Naive thymus-derived CD4-positive, alpha-beta T cell (primary cell): ENCODE measurements at regions not wholly inside any gene's neighbourhood (a gene's known extent, or its start where the extent isn't known, plus 50 kb on each side); places are given as distances from the start of the nearest gene placed in this dataset.
"Not testable (repeated sequence)": the region's sequence is repeated elsewhere in the genome, so short reads cannot be mapped to it uniquely, and the experiment has no call there.

Source experiments
- ATAC-seq: fragments of 150-1000 bp; cut with Tn5 transposase; 2 replicates; pipeline ENCODE4 v1.10.0; 2021; ENCODE audit warnings: mild to moderate bottlenecking, moderate library complexity
- CTCF ChIA-PET: fragments of 350-600 bp; sonication (Branson Sonifier 250); formaldehyde crosslinking; loops from one replicate; lab custom pipeline; 2021; ENCODE audit warnings: antibody characterized with exemption; lab: Charles Lee
- POLR2A ChIA-PET: fragments of 350-600 bp; sonication (Branson Sonifier 250); formaldehyde crosslinking; loops from one replicate; lab custom pipeline; 2021; ENCODE audit warnings: antibody characterized with exemption, inconsistent platforms; lab: Charles Lee
- DNase-seq, 9 donors: peaks; one replicate each; pipeline versions ENCODE4 v3.0.0 to v3.0.0-alpha.2; 2020 to 2022; ENCODE audit warnings: mixed read lengths in 1 of 9
- H3K27ac ChIP-seq: one replicate; pipeline ENCODE4 v1.7.0; 2013; ENCODE audit warnings: mild to moderate bottlenecking, low read depth, low read length, moderate library complexity
- H3K27me3 ChIP-seq, 2 donors: one replicate each; pipeline ENCODE4 v1.7.0; 2013; ENCODE audit warnings: low read length in 2 of 2, mild to moderate bottlenecking in 2 of 2, moderate library complexity in 2 of 2; ENCODE audit not compliant: control insufficient read depth in 2 of 2, insufficient read depth in 2 of 2
- H3K36me3 ChIP-seq, 3 experiments: 1 replicate in 2 of 3; 2 replicates in 1 of 3; pipeline ENCODE4 v1.7.0; 2013; ENCODE audit warnings: low read length in 3 of 3, mild to moderate bottlenecking in 3 of 3, moderate library complexity in 1 of 3; ENCODE audit not compliant: insufficient read depth in 3 of 3, control insufficient read depth in 2 of 3
- H3K4me1 ChIP-seq, 2 donors: one replicate each; pipeline ENCODE4 v1.7.0; 2013; ENCODE audit warnings: low read length in 2 of 2, mild to moderate bottlenecking in 2 of 2, moderate library complexity in 1 of 2; ENCODE audit not compliant: control insufficient read depth in 2 of 2, insufficient read depth in 2 of 2
- H3K4me3 ChIP-seq: 2 replicates; pipeline ENCODE4 v1.7.0; 2013; ENCODE audit warnings: mild to moderate bottlenecking, low read length
- H3K9me3 ChIP-seq, 3 experiments: 1 replicate in 2 of 3; 2 replicates in 1 of 3; pipeline ENCODE4 v1.7.0; 2013; ENCODE audit warnings: low read length in 3 of 3; ENCODE audit not compliant: control insufficient read depth in 2 of 3
- H3K27ac Mint-ChIP-seq, 9 donors: one replicate each; pipeline ENCODE4 v1.8.0; 2020 to 2022; ENCODE audit warnings: mixed read lengths in 9 of 9, mild to moderate bottlenecking in 8 of 9, moderate library complexity in 5 of 9, inconsistent platforms in 2 of 9
- H3K27me3 Mint-ChIP-seq, 5 donors: one replicate each; pipeline ENCODE4 v1.8.0; 2021 to 2022; ENCODE audit warnings: mixed read lengths in 5 of 5, mild to moderate bottlenecking in 1 of 5
- H3K36me3 Mint-ChIP-seq, 5 donors: one replicate each; pipeline ENCODE4 v1.8.0; 2020 to 2022; ENCODE audit warnings: mixed read lengths in 5 of 5, mild to moderate bottlenecking in 3 of 5, inconsistent platforms in 1 of 5
- H3K4me1 Mint-ChIP-seq, 7 donors: one replicate each; pipeline ENCODE4 v1.8.0; 2020 to 2022; ENCODE audit warnings: mixed read lengths in 7 of 7, mild to moderate bottlenecking in 3 of 7, inconsistent platforms in 1 of 7
- H3K4me3 Mint-ChIP-seq, 10 donors: one replicate each; pipeline ENCODE4 v1.8.0; 2020 to 2022; ENCODE audit warnings: mild to moderate bottlenecking in 10 of 10, mixed read lengths in 10 of 10, moderate library complexity in 6 of 10, inconsistent platforms in 2 of 10
- H3K9me3 Mint-ChIP-seq, 11 donors: one replicate each; pipeline ENCODE4 v1.8.0; 2020 to 2022; ENCODE audit warnings: mixed read lengths in 11 of 11, mild to moderate bottlenecking in 4 of 11, inconsistent platforms in 1 of 11, moderate library complexity in 1 of 11
- intact Hi-C, 2 donors: fragments of 100-400 bp; cut with micrococcal nuclease; formaldehyde crosslinking; loops; one replicate each; pipeline ENCODE4 v1.15.1; 2023

GRCh38 chr1:163985700-163986099 lies 573.3 kb upstream of the PBX1 start:
- H3K36me3 Mint-ChIP-seq, result no peaks in the 10 kb centered on the region
- H3K9me3 Mint-ChIP-seq, result peaks cover 2 to 17% (median 6%) of the 10 kb centered on the region in 11 donors
- intact Hi-C loops, result loop anchor here in 1 of 2 donors (10.0 kb wide), 1 partner anchor 61 kb away; no protein-coding TSS in a partner anchor
- no peaks in the 10 kb centered on the region for H3K9me3 ChIP-seq
- H3K4me1 Mint-ChIP-seq, result no peaks in the 10 kb centered on the region
- DNase-seq, result no peak
- H3K27ac ChIP-seq, result no peak overlapping the region
- ATAC-seq, result no peak
- H3K4me3 ChIP-seq, result no peak overlapping the region
- ChIA-PET POLR2A (no interaction called here), CTCF (no interaction called here)
- no peaks in the 10 kb centered on the region for H3K4me1 ChIP-seq
- no peak overlapping the region for H3K27ac Mint-ChIP-seq
- H3K27me3 Mint-ChIP-seq, result no peaks in the 10 kb centered on the region
- H3K27me3 ChIP-seq, result no peaks in the 10 kb centered on the region
- H3K36me3 ChIP-seq, result no peaks in the 10 kb centered on the region
- H3K4me3 Mint-ChIP-seq, result no peak overlapping the region

- Histone ChIP-seq H3K4me3 (no peak overlapping the region), H3K27ac (no peak overlapping the region), H3K36me3 (no peaks in the 10 kb centered on the region), H3K27me3 (no peaks in the 10 kb centered on the region), H3K9me3 (peaks cover 0 to 8% (median 0%) of the 10 kb centered on the region in 3 experiments), H3K4me1 (no peaks in the 10 kb centered on the region)
- Mint-ChIP-seq H3K27ac (no peak overlapping the region), H3K27me3 (no peaks in the 10 kb centered on the region), H3K4me3 (no peak overlapping the region), H3K9me3 (peaks cover 8 to 57% (median 24%) of the 10 kb centered on the region in 11 donors), H3K4me1 (no peaks in the 10 kb centered on the region), H3K36me3 (peaks cover 0 to 6% (median 0%) of the 10 kb centered on the region in 5 donors)
- ChIA-PET POLR2A (no interaction called here), CTCF (no interaction called here)
- DNase-seq (no peak), ATAC-seq (no peak)
- intact Hi-C loops, result no loop called here
Measured at GRCh38 chr1:163999131-163999530, 559.9 kb upstream of the PBX1 start.

GRCh38 chr1:164006186-164006585 lies 552.8 kb upstream of the PBX1 start:
- H3K4me3 ChIP-seq, H3K27me3 Mint-ChIP-seq, H3K27ac ChIP-seq, H3K9me3 ChIP-seq, H3K4me1 ChIP-seq, POLR2A ChIA-PET, H3K36me3 ChIP-seq, intact Hi-C loops, ATAC-seq, DNase-seq, H3K4me3 Mint-ChIP-seq, H3K4me1 Mint-ChIP-seq, H3K27me3 ChIP-seq, CTCF ChIA-PET, H3K27ac Mint-ChIP-seq: not testable (repeated sequence)
- H3K36me3 Mint-ChIP-seq, result peaks cover 0 to 10% (median 0%) of the 10 kb centered on the region in 5 donors
- H3K9me3 Mint-ChIP-seq, result peaks cover 2 to 53% (median 25%) of the 10 kb centered on the region in 11 donors

- ChIA-PET CTCF (no interaction called here), POLR2A (no interaction called here)
- peaks cover 0 to 6% (median 0%) of the 10 kb centered on the region in 5 donors for H3K36me3 Mint-ChIP-seq
- intact Hi-C loops, result no loop called here
- H3K27me3 Mint-ChIP-seq, result no peaks in the 10 kb centered on the region
- no peak overlapping the region for H3K27ac Mint-ChIP-seq
- peaks cover 0 to 52% (median 24%) of the 10 kb centered on the region in 11 donors for H3K9me3 Mint-ChIP-seq
- H3K27ac ChIP-seq, result no peak overlapping the region
- peaks cover 0 to 3% (median 0%) of the 10 kb centered on the region in 3 experiments for H3K9me3 ChIP-seq
- no peak overlapping the region for H3K4me3 ChIP-seq
- no peaks in the 10 kb centered on the region for H3K36me3 ChIP-seq
- no peaks in the 10 kb centered on the region for H3K4me1 ChIP-seq
- no peaks in the 10 kb centered on the region for H3K4me1 Mint-ChIP-seq
- H3K4me3 Mint-ChIP-seq, result no peak overlapping the region
- no peak for ATAC-seq
- no peak for DNase-seq
- no peaks in the 10 kb centered on the region for H3K27me3 ChIP-seq
Measured at GRCh38 chr1:164006621-164007020, 552.4 kb upstream of the PBX1 start.

GRCh38 chr1:164017239-164017638 lies 541.7 kb upstream of the PBX1 start:
- no peak overlapping the region for H3K27ac Mint-ChIP-seq

GRCh38 chr1:164020391-164020790 lies 538.6 kb upstream of the PBX1 start:
- ATAC-seq, result no peak
- Histone ChIP-seq H3K27me3 (no peaks in the 10 kb centered on the region), H3K36me3 (no peaks in the 10 kb centered on the region), H3K4me1 (no peaks in the 10 kb centered on the region), H3K27ac (no peak overlapping the region), H3K4me3 (no peak overlapping the region), H3K9me3 (no peaks in the 10 kb centered on the region)
- Mint-ChIP-seq H3K4me1 (no peaks in the 10 kb centered on the region), H3K4me3 (no peak overlapping the region), H3K27me3 (no peaks in the 10 kb centered on the region), H3K9me3 (peaks cover 3 to 38% (median 15%) of the 10 kb centered on the region in 11 donors), H3K27ac (no peak overlapping the region), H3K36me3 (no peaks in the 10 kb centered on the region)
- DNase-seq, result no peak
- POLR2A ChIA-PET, result no interaction called here
- CTCF ChIA-PET, result no interaction called here
- intact Hi-C loops, result no loop called here

More at GRCh38 chr1:164017239-164017638, 541.7 kb upstream of the PBX1 start:
- CTCF ChIA-PET, result no interaction called here
- no peaks in the 10 kb centered on the region for H3K27me3 Mint-ChIP-seq
- no peak for ATAC-seq
- peaks cover 0 to 41% (median 12%) of the 10 kb centered on the region in 11 donors for H3K9me3 Mint-ChIP-seq
- Histone ChIP-seq H3K36me3 (no peaks in the 10 kb centered on the region), H3K9me3 (no peaks in the 10 kb centered on the region), H3K4me1 (no peaks in the 10 kb centered on the region), H3K4me3 (no peak overlapping the region), H3K27me3 (no peaks in the 10 kb centered on the region), H3K27ac (no peak overlapping the region)
- POLR2A ChIA-PET, result no interaction called here
- DNase-seq, result no peak
- no peaks in the 10 kb centered on the region for H3K36me3 Mint-ChIP-seq
- H3K4me1 Mint-ChIP-seq, result no peaks in the 10 kb centered on the region
- intact Hi-C loops, result no loop called here
- H3K4me3 Mint-ChIP-seq, result no peak overlapping the region

GRCh38 chr1:164021813-164022212 lies 537.2 kb upstream of the PBX1 start:
- POLR2A ChIA-PET, result no interaction called here
- CTCF ChIA-PET, result interaction anchor here (0.5 kb wide), 1 partner anchor 443 kb away, joined by 3 read pairs; no protein-coding TSS in a partner anchor

More at GRCh38 chr1:164021813-164022212, 537.2 kb upstream of the PBX1 start:
- Mint-ChIP-seq H3K4me1 (no peaks in the 10 kb centered on the region), H3K27me3 (no peaks in the 10 kb centered on the region), H3K36me3 (no peaks in the 10 kb centered on the region), H3K4me3 (no peak overlapping the region), H3K9me3 (peaks cover 0 to 39% (median 12%) of the 10 kb centered on the region in 11 donors), H3K27ac (no peak overlapping the region)
- ATAC-seq, result no peak
- Histone ChIP-seq H3K9me3 (no peaks in the 10 kb centered on the region), H3K27ac (no peak overlapping the region), H3K27me3 (no peaks in the 10 kb centered on the region), H3K4me3 (no peak overlapping the region), H3K4me1 (no peaks in the 10 kb centered on the region), H3K36me3 (no peaks in the 10 kb centered on the region)
- DNase-seq, result no peak
- intact Hi-C loops, result no loop called here
